Right lobe of liver (tissue), 4 donors: ENCODE measurements at regions not wholly inside any gene's neighbourhood (a gene's known extent, or its start where the extent isn't known, plus 50 kb on each side); places are given as distances from the start of the nearest gene placed in this dataset.

ENCODE experiments used
- CTCF ChIP-seq, 4 donors: fragments of 200-600 bp in 3 of 4; fragments of 450-650 bp in 1 of 4; IDR thresholded peaks; one replicate each; pipeline versions ENCODE4 v1.5.1 to v1.8.0; 2016 to 2022; ENCODE audit warnings: antibody characterized with exemption in 4 of 4, mild to moderate bottlenecking in 2 of 4
- POLR2A ChIP-seq: fragments of 450-650 bp; IDR thresholded peaks from one replicate; pipeline ENCODE4 v1.6.1; 2017; ENCODE audit warnings: antibody characterized with exemption, mild to moderate bottlenecking
- donor health status: DM: no; HTN: no; CAD: no.
- donor health status: DM: no; HTN: no; CAD: no.
- donor health status: DM: no; HTN: yes; CAD: no.

- TF ChIP-seq POLR2A (no peak), CTCF (IDR thresholded peaks at IDR 0.05) (no peak)
Measured at GRCh38 chr3:127069814-127070440, 87.0 kb downstream of the PLXNA1 start.
